Peyer's patch (tissue), 4 donors: ENCODE measurements at regions not wholly inside any gene's neighbourhood (a gene's known extent, or its start where the extent isn't known, plus 50 kb on each side); places are given as distances from the start of the nearest gene placed in this dataset.

Experiments used
- POLR2A ChIP-seq, 2 donors: fragments of 450-650 bp; IDR thresholded peaks; one replicate each; pipeline ENCODE4 v1.5.1; 2017; ENCODE audit warnings: antibody characterized with exemption in 2 of 2, mild to moderate bottlenecking in 2 of 2, moderate library complexity in 2 of 2
- TF ChIP-seq, protein P1 (sequence below), 6 experiments: fragments of 450-650 bp in 4 of 6; fragments of 200-600 bp in 2 of 6; sonication (generic) in 1 of 6; IDR thresholded peaks; one replicate each; pipeline ENCODE4 v1.5.1; 2017 to 2019; ENCODE audit warnings: antibody characterized with exemption in 6 of 6, mild to moderate bottlenecking in 3 of 6, moderate library complexity in 1 of 6

GRCh38 chrX:46380148-46380752, 165.0 kb downstream of the ZNF674 start:
- TF ChIP-seq, protein P1, sequence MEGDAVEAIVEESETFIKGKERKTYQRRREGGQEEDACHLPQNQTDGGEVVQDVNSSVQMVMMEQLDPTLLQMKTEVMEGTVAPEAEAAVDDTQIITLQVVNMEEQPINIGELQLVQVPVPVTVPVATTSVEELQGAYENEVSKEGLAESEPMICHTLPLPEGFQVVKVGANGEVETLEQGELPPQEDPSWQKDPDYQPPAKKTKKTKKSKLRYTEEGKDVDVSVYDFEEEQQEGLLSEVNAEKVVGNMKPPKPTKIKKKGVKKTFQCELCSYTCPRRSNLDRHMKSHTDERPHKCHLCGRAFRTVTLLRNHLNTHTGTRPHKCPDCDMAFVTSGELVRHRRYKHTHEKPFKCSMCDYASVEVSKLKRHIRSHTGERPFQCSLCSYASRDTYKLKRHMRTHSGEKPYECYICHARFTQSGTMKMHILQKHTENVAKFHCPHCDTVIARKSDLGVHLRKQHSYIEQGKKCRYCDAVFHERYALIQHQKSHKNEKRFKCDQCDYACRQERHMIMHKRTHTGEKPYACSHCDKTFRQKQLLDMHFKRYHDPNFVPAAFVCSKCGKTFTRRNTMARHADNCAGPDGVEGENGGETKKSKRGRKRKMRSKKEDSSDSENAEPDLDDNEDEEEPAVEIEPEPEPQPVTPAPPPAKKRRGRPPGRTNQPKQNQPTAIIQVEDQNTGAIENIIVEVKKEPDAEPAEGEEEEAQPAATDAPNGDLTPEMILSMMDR (IDR thresholded peaks at IDR 0.05): no peak
- TF ChIP-seq POLR2A (IDR thresholded peaks at IDR 0.05): no peak
